Activated T-helper 2 cell treated with anti-CD3 and anti-CD28 coated beads, Interferon-gamma antibody, Interleukin-2, Interleukin-4, amounts not matched to agents 10 μg/mL and 5 μg/mL and 100 μg/mL, durations not matched to agents 14 hours and 24 hours and 36 hours (primary cell): ENCODE measurements at regions not wholly inside any gene's neighbourhood (a gene's known extent, or its start where the extent isn't known, plus 50 kb on each side); places are given as distances from the start of the nearest gene placed in this dataset.
"Not testable (repeated sequence)": the region's sequence is repeated elsewhere in the genome, so short reads cannot be mapped to it uniquely, and the experiment has no call there.

Experiments
- DNase-seq: peaks from one replicate; pipeline ENCODE4 v3.0.0; 2021; ENCODE audit warnings: low spot score
- H3K27ac Mint-ChIP-seq: one replicate; pipeline ENCODE4 v1.8.0; 2021; ENCODE audit warnings: mixed read lengths
- H3K27me3 Mint-ChIP-seq: one replicate; pipeline ENCODE4 v1.8.0; 2021; ENCODE audit warnings: low read depth, mixed read lengths
- H3K36me3 Mint-ChIP-seq: one replicate; pipeline ENCODE4 v1.8.0; 2021; ENCODE audit warnings: low read depth, mixed read lengths
- H3K4me1 Mint-ChIP-seq: one replicate; pipeline ENCODE4 v1.8.0; 2021; ENCODE audit warnings: low read depth, mixed read lengths
- H3K4me3 Mint-ChIP-seq: one replicate; pipeline ENCODE4 v1.8.0; 2021; ENCODE audit warnings: low read depth, mild to moderate bottlenecking, moderate library complexity, mixed read lengths
- H3K9me3 Mint-ChIP-seq: one replicate; pipeline ENCODE4 v1.8.0; 2021; ENCODE audit warnings: mixed read lengths
- intact Hi-C: fragments of 100-400 bp; cut with micrococcal nuclease; formaldehyde crosslinking; loops from one replicate; pipeline ENCODE4 v1.15.1; 2023

DNA sequence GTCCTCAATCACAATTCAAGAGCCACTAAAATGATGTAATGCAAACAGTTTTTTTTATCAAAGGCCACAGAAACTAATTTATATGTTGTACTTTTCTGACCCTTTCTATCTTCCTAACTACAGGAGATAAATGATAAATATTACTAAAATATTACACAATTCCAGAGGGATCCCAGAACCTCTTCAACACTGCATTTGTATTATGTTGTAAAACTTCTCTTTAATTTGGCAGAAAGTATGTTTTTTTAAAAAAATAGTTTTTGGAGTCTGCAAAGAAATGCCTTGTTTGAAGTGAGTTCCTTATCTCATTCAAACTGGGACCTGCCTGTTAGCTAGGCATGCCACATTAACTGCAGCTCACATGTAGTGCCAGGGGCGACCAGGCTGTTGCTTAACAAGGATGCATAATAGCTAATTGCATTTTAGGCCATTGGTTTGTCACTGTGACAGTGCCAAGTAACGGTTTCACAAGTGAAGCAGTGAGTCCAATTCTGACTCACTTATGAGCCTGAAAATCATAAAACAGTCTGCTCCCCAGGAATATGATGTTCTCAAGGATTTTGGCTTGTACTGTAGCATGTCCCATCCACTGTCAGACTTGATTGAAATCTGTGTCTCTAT is 266.9 kb downstream of the KTN1 start:
- Mint-ChIP-seq H3K4me3 (no peak overlapping the region), H3K27me3 (peaks cover 4% of the 10 kb centered on the region), H3K36me3 (no peaks in the 10 kb centered on the region), H3K4me1 (no peaks in the 10 kb centered on the region), H3K27ac (no peak overlapping the region), H3K9me3 (no peaks in the 10 kb centered on the region)
- DNase-seq = no peak
- intact Hi-C loops = no loop called here

DNA sequence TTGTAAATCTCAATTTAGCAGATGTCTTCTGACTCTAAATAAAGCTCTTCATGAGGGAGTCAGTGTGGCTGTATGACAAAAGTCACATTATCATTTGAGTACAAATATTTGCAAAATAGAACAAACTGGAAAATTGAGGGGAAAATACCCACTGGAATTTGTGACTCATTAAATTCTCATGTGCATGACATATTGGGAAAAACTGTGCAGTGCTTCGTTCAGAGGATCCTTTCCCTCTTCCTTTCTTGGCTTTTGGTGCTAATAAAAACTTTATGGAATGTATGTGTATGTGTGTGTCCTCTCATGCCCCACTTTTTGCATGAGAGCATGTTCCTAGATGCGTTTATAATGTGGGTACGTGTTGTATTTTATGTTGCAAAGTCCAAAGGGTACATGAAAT is 267.8 kb downstream of the KTN1 start:
- intact Hi-C loops = no loop called here
- no peaks in the 10 kb centered on the region for H3K9me3 Mint-ChIP-seq
- H3K27me3 Mint-ChIP-seq = peaks cover 4% of the 10 kb centered on the region
- no peak overlapping the region for H3K4me3 Mint-ChIP-seq
- H3K4me1 Mint-ChIP-seq = no peaks in the 10 kb centered on the region
- no peak for DNase-seq
- H3K27ac Mint-ChIP-seq = no peak overlapping the region
- H3K36me3 Mint-ChIP-seq = no peaks in the 10 kb centered on the region

DNA sequence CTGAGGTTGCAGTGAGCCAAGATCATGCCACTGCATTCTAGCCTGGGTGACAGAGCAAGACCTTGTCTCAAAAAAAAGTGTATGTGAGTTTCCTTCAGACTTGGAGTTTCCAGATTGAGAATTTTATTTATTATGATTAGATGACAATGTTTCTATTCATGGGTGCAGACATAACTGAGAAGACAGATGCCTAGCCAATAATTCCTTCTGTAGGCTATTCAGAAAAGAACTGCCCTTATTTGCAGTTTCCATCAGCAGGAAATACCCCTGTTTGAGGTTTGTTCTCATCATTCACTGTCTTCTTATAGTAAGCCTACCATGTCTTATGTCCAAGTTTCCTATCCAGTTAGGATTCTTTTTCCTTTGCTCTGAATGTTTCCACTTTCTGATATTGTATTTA is 269.0 kb downstream of the KTN1 start:
- Mint-ChIP-seq H3K9me3 (no peaks in the 10 kb centered on the region), H3K4me1 (no peaks in the 10 kb centered on the region), H3K27me3 (peaks cover 4% of the 10 kb centered on the region), H3K27ac (no peak overlapping the region), H3K36me3 (no peaks in the 10 kb centered on the region), H3K4me3 (no peak overlapping the region)
- intact Hi-C loops = no loop called here
- no peak for DNase-seq

DNA sequence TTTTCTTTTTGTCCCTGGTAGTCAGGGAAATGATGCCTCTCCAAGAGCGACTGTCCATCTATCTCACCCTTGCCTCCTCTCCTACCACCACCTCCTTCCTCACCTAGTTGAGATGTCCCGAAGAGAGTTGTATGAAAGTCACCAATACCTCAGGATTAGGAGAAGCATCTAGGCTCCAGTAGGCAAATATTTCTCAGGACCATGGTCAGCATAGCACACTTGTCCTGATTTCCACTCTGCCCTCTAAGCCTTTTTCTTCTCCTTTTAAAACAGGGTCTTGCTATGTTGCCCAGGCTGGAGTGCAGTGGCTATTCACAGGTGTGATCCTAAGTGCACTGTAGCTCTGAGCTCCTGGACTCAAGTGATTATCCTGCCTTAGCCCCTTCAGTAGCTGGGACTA is 268.4 kb upstream of the PELI2 start:
- Mint-ChIP-seq H3K27ac (no peak overlapping the region), H3K27me3 (peaks cover 4% of the 10 kb centered on the region), H3K4me1 (no peaks in the 10 kb centered on the region), H3K4me3 (no peak overlapping the region), H3K36me3 (no peaks in the 10 kb centered on the region), H3K9me3 (no peaks in the 10 kb centered on the region)
- no peak for DNase-seq
- intact Hi-C loops = no loop called here

DNA sequence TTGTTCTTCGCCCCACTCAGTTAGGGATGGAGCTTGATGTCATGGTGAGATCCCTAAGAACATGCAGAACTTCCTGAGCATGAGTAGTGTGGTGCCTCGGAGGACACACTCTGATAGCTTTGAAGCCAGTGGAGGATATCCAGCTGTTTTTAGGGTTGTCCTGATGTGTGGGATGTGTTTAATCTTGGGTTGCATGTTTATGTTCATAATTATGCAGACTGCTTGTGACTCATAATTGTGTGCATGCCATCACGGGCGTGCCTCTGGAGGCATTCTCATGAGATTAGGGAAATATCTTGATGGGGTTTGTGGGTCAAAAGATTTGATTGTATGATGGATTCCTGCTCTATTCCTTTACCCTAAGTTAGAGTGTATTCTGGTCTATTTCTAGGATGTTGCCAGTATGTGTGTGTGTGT is 267.4 kb upstream of the PELI2 start:
- intact Hi-C loops = no loop called here
- no peak for DNase-seq
- Mint-ChIP-seq H3K27ac (no peak overlapping the region), H3K4me1 (no peaks in the 10 kb centered on the region), H3K27me3 (peaks cover 4% of the 10 kb centered on the region), H3K9me3 (no peaks in the 10 kb centered on the region), H3K36me3 (no peaks in the 10 kb centered on the region), H3K4me3 (no peak overlapping the region)

DNA sequence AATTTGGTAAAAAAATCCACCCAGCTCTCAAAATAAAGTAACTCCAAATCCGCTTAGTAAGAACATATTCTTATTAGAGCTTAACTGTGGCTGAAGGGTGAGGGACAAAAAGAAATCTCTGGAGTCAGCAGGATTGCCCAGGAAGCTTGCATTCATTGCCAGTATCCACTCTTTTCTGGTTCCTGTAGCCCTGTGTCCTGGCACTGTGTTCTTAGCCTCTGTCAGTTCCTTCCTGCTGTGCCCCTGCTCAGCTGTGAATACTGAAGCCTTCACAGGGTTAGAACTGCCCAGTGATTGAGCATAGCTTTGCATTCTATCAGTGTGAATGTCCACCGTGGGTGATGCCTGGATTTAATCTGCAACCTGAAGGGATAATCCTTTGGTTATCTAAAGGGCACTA is 266.9 kb upstream of the PELI2 start:
- intact Hi-C loops = no loop called here
- Mint-ChIP-seq H3K4me1 (no peaks in the 10 kb centered on the region), H3K4me3 (no peak overlapping the region), H3K27me3 (peaks cover 4% of the 10 kb centered on the region), H3K27ac (no peak overlapping the region), H3K9me3 (no peaks in the 10 kb centered on the region), H3K36me3 (no peaks in the 10 kb centered on the region)
- DNase-seq = no peak

DNA sequence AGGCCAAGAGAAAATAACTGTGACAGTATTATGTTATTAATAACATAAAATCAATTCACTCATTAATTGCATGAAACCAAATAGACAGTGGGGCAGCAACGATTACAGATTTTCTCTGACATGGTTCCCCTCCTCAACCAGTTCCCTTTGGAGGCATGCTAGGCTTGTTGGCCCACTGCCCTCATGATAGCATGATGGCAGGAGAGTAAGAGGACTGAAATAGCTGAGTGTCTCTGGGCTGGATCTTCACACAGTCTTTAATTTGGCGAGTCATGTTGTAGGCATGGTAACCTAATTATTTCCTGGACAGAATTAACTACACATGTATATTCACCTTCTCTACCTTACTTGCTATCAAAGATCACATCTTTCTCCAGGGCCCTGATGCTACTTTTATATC is 266.2 kb upstream of the PELI2 start:
- Mint-ChIP-seq H3K27ac (no peak overlapping the region), H3K9me3 (no peaks in the 10 kb centered on the region), H3K4me1 (no peaks in the 10 kb centered on the region), H3K4me3 (no peak overlapping the region), H3K36me3 (no peaks in the 10 kb centered on the region), H3K27me3 (peaks cover 4% of the 10 kb centered on the region)
- intact Hi-C loops = no loop called here
- no peak for DNase-seq

DNA sequence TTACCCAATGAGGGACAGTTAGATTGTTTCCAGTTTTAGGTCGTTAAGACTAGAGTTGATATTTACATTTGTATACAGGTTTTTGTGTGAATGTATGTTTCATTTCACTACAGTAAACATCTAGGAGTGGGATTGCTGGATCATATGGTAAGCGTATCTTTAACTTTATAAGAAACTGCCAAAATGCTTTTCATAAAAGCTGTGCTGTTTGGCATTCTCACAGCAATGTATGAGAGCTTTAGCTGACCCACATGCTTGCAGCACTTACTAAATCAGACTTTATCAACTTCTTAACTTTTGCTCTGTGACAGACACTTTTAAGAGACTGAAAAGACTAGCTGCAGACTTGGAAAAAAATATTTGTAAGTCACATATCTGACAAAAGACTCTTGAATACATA is 262.5 kb upstream of the PELI2 start:
- H3K27me3 Mint-ChIP-seq = no peaks in the 10 kb centered on the region
- H3K36me3 Mint-ChIP-seq = no peaks in the 10 kb centered on the region
- DNase-seq = no peak
- H3K4me1 Mint-ChIP-seq = no peaks in the 10 kb centered on the region
- no peak overlapping the region for H3K27ac Mint-ChIP-seq
- H3K9me3 Mint-ChIP-seq = peaks cover 16% of the 10 kb centered on the region
- H3K4me3 Mint-ChIP-seq = no peak overlapping the region
- intact Hi-C loops = no loop called here

DNA sequence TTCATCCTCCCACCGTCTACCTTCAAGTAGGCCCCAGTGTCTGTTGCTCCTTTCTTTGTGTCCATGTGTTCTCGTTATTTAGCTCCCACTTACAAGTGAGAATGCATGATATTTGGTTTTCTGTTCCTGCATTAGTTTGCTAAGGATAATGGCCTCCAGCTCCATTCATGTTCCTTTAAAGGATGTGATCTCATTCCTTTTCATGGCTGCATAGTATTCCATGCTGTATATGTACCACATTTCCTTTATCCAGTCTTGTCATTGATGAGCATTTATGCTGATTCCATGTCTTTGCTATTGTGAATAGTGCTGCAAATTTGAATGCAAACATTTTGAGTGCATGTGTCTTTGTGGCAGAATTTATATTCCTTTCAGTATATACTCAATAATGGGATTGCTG is 259.6 kb upstream of the PELI2 start:
- H3K9me3 Mint-ChIP-seq = peaks cover 23% of the 10 kb centered on the region
- peaks cover 3% of the 10 kb centered on the region for H3K27me3 Mint-ChIP-seq
- intact Hi-C loops = no loop called here
- H3K4me3 Mint-ChIP-seq = no peak overlapping the region
- no peak overlapping the region for H3K27ac Mint-ChIP-seq
- no peaks in the 10 kb centered on the region for H3K4me1 Mint-ChIP-seq
- no peak for DNase-seq
- no peaks in the 10 kb centered on the region for H3K36me3 Mint-ChIP-seq

DNA sequence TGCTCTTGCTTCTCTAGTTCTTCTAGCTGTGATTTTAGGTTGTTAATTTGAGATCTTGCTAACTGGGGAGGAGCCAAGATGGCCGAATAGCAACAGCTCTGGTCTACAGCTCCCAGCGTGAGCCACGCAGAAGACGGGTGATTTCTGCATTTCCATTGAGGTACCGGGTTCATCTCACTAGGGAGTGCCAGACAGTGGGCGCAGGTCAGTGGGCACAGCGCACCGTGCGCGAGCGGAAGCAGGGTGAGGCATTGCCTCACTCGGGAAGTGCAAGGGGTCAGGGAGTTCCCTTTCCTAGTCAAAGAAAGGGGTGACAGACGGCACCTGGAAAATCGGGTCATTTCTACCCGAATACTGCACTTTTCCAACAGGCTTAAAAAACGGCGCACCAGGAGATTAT is 256.6 kb upstream of the PELI2 start:
- not testable (repeated sequence) for DNase-seq, H3K4me1 Mint-ChIP-seq, H3K4me3 Mint-ChIP-seq, H3K27ac Mint-ChIP-seq, H3K27me3 Mint-ChIP-seq, H3K36me3 Mint-ChIP-seq
- intact Hi-C loops = loop anchor here (10.0 kb wide), 1 partner anchor 613 kb away; no protein-coding TSS in a partner anchor
- H3K9me3 Mint-ChIP-seq = peaks cover 23% of the 10 kb centered on the region

DNA sequence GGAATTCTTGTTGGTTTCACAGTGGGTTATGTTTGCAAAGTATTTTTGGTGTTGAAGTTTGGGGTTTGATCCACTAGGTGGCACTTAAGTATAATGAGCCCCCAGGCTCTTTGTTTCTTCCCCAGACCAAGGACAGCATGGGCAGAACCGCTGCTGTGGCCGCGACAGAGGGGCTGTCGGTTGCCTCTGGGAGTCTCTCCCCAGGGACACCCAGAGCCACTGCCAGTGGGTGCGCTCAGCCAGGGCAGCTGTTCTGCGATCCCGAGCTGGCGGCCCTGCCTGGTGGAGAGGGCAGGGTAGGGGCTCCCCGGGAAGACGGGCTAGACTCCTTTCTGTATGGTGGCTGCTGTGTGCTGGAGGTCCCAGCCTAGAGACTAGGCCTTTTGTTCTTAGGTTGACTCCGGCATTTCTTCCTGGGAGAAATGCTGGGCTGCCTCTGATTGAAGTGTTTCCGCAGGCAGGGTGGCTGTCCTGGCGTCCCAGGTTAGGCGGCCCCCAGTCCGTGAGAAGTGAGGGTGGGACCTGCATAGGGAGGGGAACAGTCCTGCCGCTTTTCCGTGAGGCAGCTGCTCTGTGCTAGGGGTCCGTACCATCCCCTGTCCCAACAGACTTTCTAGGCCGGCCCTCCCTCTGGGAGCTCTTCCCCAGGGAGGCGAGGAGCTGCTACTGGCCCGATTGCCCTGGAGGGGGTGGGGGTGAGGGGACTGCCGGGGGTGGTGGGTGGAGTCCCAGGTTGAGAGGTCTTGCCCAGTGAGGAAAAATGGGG is 253.1 kb upstream of the PELI2 start:
- H3K9me3 Mint-ChIP-seq = peaks cover 11% of the 10 kb centered on the region
- peaks cover 10% of the 10 kb centered on the region for H3K4me1 Mint-ChIP-seq
- intact Hi-C loops = loop anchor here (10.0 kb wide), 1 partner anchor 610 kb away; no protein-coding TSS in a partner anchor
- H3K36me3 Mint-ChIP-seq = no peaks in the 10 kb centered on the region
- no peak for DNase-seq
- H3K4me3 Mint-ChIP-seq = no peak overlapping the region
- H3K27ac Mint-ChIP-seq = no peak overlapping the region
- H3K27me3 Mint-ChIP-seq = peaks cover 13% of the 10 kb centered on the region

DNA sequence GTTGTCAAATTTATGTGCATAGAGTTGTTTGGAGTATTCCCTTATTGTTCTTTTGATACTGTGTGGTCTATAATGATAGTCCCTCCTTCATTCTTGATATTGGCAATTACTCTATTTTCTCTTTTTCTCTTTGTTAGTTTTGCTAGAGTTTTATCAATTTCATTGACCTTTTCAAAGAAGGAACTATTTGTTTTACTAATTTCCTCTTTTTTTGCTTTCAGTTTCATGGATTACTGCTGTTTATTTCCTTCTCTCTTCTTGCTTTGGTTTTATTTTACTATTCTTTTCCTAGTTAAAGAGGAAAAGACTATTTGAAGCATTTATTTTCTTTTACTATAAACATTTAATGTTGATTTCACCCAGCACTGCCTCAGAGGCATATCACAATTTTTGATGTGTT is 250.9 kb upstream of the PELI2 start:
- peaks cover 13% of the 10 kb centered on the region for H3K27me3 Mint-ChIP-seq
- no peaks in the 10 kb centered on the region for H3K9me3 Mint-ChIP-seq
- H3K36me3 Mint-ChIP-seq = no peaks in the 10 kb centered on the region
- DNase-seq = no peak
- intact Hi-C loops = loop anchor here (2.0 to 10.0 kb wide), 2 partner anchors 473 to 607 kb away; no protein-coding TSS in a partner anchor
- H3K4me1 Mint-ChIP-seq = peaks cover 10% of the 10 kb centered on the region
- no peak overlapping the region for H3K27ac Mint-ChIP-seq
- H3K4me3 Mint-ChIP-seq = no peak overlapping the region

DNA sequence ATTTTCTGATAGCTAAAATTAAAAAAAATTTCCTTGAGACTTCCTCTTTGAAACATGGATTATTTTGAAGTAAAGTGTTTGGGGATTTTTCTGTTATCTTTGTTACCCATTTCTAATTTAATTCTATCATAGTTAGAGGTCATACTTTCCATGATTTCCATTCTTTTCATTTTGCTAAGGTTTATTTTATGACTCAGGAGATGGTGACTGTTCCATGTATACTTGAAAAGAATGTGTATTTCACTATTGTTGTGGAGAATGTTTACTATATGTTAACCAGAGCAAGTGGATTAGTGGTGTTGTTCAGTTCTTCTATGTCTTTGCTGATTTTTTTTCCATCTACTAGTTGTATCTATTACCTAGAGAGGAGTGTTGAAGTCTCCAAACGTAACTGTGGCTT is 250.5 kb upstream of the PELI2 start:
- H3K4me1 Mint-ChIP-seq = peaks cover 10% of the 10 kb centered on the region
- H3K36me3 Mint-ChIP-seq = no peaks in the 10 kb centered on the region
- DNase-seq = no peak
- intact Hi-C loops = loop anchor here (2.0 to 10.0 kb wide), 2 partner anchors 473 to 607 kb away; no protein-coding TSS in a partner anchor
- no peak overlapping the region for H3K27ac Mint-ChIP-seq
- H3K27me3 Mint-ChIP-seq = peaks cover 11% of the 10 kb centered on the region
- no peak overlapping the region for H3K4me3 Mint-ChIP-seq
- no peaks in the 10 kb centered on the region for H3K9me3 Mint-ChIP-seq
